ENCODE measurements at regions not wholly inside any gene's neighbourhood (a gene's known extent, or its start where the extent isn't known, plus 50 kb on each side); places are given as distances from the start of the nearest gene placed in this dataset.
A peak's percentile ranks its signal among the peaks of the same experiment; 100 is the strongest.

DNA sequence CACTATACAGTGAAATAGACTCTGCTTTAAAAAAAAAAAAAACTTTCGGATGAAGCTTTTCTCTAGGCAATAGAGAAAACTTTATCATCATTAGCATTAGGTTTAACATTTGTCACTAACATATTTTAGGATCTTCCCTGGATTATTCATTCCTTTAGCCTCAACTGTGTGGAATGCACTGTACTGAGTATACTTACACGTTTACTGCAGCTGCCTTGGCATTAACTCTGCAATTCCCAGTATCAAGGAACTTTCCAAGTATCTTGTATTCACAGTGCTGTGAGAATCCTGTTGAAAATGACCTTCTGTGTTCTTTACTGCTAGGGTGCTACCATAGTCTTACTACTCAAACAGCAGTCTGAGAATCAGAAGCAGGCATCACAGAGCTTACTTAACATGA lies 328.2 kb upstream of the COL3A1 start:
- no peak for DNase-seq (ENCODE audit: low read depth)

- DNase-seq (ENCODE audit: low read depth): no peak
Measured at GRCh38 chr2:188647430-188648070, 326.6 kb upstream of the COL3A1 start.

DNA sequence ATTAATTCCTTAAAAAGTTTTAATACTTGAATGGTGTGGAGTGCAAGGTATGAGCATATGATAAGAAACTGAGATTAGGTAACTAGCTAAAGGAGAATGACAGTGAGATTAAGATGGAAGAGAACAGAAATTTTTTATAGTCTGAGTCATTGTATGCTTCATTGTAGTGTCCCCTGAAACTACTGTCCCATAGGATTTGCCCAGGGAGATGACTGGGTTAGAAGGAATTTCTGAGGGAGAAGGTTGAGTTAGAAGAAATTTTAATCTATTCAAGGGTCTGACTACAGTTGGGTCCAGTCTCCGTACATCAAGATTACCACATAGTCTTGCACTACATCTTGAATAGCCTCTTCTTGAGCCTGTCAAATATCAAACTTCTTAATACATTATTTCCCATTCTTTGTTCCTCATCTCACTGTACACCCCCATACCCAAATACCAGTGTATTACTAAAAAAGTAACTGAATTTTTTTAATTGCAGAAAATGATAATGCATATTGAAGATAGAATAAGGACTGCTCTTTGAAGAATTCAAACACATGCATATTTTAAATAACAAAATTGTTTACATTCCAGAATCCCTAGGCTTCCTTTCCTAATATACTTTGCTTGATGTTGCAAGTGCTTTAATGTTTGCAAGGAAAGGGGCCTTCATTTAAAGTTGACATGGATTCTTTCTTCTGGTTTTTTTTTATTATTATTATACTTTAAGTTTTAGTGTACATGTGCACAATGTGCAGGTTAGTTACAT lies 314.3 kb upstream of the COL3A1 start:
- DNase-seq (ENCODE audit: low read depth): peak; percentile 89

GRCh38 chr2:188663301-188663700 lies 310.9 kb upstream of the COL3A1 start:
- no peak for DNase-seq (ENCODE audit: low read depth)

- DNase-seq (ENCODE audit: low read depth): no peak
Measured at GRCh38 chr2:188664416-188664815, 309.8 kb upstream of the COL3A1 start.

DNA sequence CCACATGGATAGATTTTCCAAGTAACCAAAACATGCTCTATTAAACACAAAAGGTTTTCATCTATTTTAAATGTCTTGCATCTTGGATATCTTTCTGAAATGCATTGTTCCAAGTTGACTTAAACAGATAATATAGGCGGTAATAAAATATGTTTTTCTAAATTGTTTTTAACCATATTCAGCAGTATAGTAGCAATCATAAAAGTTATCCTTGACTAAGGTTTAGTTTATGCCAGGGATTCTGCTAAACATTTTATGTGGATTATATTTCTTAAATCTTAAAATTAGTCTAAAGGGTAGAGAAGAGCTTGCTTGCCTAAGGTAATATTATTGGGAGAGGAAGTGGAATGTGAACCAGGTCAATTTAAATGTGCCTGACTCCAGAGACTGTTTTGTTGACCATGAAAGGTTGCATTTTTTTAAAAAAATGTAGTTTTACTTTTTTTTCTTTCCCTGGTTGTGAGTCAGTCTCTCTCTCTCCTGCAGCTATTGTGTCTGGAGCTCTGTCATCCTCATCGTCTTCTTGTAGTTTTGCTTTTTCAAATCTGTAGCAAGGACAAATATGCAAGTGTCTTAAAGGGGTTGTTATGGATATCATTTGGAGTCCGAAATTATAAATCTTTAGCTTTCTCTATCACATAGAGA lies 309.1 kb upstream of the COL3A1 start:
- peak; percentile 61 for DNase-seq (ENCODE audit: low read depth)

GRCh38 chr2:188665727-188666304 lies 308.4 kb upstream of the COL3A1 start:
- no peak for DNase-seq (ENCODE audit: low read depth)

DNA sequence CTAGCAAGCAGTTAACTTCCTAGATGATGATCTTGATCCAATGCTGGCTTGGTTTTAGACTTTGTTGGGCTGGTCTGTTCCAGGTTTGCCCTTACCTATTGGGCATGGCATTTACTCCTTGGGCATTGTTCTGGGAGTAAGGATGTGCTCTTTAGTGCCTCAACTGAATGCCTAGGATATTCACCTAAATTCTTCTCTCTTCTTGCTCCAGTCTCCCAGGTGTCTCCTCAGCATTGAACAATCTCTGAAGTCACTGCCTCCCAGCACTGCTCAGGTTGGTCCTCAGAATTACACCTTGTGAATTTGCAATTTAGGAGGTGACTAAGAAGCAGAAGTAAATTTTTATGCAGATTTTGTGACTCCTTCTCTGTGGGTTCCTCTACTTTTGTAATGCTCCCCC lies 307.7 kb upstream of the COL3A1 start:
- DNase-seq (ENCODE audit: low read depth): no peak

DNA sequence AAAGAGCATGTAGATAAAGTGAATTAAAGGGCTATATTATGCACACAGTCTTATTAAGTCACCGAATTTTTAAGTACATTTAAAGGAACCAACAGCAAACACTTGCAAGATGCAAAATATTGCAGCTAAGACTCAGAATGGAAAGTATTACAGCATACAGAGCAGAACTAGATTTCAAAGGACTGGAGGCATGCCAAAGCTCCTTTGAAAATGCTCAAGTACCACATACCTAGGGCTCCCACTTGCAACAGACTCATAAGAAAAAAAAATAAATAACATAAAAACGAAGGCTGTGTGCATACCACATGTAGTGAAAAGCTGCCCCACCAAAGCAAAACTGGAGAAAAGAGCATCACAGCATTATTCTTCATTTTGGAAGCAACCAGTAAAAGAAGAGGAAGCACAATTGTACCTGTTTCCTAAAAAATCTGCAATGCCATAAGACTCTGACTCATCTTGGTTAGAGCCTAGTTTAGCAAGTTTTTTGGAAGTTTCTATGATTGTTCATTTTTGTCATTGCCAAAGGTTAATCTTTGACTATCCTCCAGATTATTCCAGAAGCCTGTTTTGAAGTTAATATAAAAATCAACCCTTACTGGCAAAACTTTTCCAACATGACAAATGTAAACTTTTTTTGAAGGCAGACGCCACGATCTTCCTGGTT lies 306.0 kb upstream of the COL3A1 start:
- DNase-seq (ENCODE audit: low read depth): peak; percentile 85

DNA sequence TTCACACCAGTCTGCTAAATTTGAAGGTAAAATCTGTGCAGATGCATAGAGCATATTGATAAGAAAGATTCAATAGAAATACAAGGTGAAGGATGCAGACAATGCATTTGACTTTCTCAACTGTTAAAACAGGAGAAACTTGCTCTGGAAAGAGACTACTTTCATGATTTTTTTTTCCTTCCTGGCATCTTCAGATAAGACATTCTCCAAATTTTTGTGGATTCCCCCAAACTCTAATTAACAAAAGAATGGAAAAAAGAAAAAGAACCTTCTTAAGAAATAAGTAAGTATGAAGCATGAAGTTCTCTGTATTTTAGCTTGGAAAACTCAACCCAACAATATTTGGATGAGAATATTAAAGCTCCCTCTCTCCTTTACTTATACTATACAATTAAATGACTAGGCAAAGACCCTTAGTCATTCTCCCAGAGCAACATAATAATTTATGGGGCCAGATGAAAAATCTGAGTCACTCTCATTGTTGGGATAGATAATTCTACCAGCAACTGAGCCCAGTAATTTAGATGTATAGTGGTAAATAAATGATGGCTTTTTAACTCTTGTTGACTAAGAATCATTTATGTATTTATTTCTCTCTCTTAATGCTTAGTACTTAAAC lies 298.7 kb upstream of the COL3A1 start:
- DNase-seq (ENCODE audit: low read depth): peak; percentile 72

DNA sequence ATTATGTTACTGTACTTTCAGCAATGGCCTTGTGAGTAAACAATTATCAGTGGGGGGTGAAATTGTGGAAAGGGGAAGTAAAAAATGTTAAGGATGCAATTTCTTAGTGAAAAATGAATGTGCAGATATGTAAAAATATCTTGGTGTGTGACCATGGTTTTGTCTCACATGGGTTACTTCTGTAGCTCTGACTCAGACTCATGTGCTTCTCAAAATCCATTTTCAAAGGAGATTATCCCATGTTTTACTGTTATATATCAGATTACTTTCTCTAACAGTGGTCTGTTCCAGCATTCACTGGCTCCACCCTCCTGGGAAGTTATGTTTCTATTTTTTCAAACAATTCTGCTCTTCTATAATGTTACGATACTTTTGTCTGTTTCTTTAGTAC lies 298.2 kb upstream of the COL3A1 start:
- peak; percentile 26 for DNase-seq (ENCODE audit: low read depth)

- DNase-seq (ENCODE audit: low read depth): no peak
Measured at GRCh38 chr2:188677142-188677541, 297.0 kb upstream of the COL3A1 start.

DNA sequence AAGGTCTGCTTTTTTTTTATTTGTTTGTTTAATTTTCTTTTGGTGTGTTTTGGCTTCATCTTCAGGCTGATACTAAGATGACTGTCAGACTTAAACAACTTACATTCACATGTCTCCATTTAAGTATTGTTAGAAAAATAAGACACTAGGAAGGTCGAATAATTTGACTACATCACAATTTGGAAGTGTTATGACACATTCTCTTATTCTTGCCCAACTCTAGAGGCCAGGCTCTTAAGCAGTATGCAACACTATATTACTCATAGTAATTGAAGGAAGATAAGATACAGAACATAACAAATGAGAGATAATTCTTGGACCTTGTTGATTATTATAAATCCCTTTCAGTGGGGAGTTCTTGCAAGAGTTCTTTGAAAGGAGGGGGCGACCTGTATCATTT lies 295.3 kb upstream of the COL3A1 start:
- peak; percentile 32 for DNase-seq (ENCODE audit: low read depth)

DNA sequence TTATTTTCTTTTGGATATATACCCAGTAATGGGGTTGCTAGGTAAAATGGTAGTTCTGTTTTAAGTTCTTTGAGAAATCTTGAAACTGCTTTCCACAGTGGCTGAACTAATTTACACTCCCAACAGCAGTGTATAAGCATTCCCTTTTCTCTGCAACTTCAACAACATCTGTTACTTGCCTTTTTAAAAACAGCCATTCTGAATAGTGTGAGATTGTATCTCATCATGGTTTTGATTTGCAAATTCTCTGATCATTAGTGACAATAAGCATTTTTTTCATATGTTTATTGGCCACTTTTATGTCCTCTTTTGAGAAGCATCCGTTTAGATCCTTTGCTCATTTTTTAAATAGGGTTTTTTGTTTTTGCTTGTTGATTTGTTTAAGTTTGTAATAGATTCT lies 291.3 kb upstream of the COL3A1 start:
- DNase-seq (ENCODE audit: low read depth): no peak

- no peak for DNase-seq (ENCODE audit: low read depth)
Measured at GRCh38 chr2:188684795-188685194, 289.4 kb upstream of the COL3A1 start.

GRCh38 chr2:188693111-188693510 lies 281.1 kb upstream of the COL3A1 start:
- DNase-seq (ENCODE audit: low read depth): peak; percentile 36

GRCh38 chr2:188693771-188694170 lies 280.4 kb upstream of the COL3A1 start:
- no peak for DNase-seq (ENCODE audit: low read depth)

GRCh38 chr2:188695953-188696352 lies 278.2 kb upstream of the COL3A1 start:
- DNase-seq (ENCODE audit: low read depth): peak; percentile 88

DNA sequence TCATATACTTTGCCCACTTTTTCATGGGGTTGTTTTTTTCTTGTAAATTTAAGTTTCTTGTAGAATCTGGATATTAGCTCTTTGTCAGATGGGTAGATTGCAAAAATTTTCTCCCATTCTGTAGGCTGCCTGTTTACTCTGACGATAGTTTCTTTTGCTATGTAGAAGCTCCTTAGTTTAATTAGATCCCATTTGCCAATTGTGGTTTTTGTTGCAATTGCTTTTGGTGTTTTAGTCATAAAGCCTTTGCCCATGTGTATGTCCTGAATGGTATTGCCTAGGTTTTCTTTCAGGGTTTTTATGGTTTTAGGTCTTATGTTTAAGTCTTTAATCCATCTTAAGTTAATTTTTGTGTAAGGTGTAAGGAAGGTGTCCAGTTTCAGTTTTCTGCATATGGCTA lies 276.0 kb upstream of the COL3A1 start:
- peak; percentile 63 for DNase-seq (ENCODE audit: low read depth)

DNA sequence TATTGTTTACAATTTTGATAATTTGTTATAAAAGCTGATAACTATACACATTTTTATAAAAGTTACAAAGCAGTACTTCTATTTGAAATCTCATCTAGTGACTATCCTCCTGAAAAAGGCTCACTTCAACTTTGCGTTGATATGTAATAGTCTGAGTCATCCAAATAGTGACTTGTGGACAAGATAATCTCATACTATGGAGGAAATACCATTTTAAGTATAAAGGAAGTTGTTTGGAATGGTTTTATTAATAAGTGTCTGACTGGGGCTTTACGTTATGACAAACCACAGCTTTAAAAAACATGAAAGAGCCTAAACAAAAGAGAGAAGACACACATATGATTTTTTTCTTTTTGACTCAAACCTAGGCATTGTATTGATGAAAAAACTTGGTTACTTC lies 272.3 kb upstream of the COL3A1 start:
- DNase-seq (ENCODE audit: low read depth): peak; percentile 34

DNA sequence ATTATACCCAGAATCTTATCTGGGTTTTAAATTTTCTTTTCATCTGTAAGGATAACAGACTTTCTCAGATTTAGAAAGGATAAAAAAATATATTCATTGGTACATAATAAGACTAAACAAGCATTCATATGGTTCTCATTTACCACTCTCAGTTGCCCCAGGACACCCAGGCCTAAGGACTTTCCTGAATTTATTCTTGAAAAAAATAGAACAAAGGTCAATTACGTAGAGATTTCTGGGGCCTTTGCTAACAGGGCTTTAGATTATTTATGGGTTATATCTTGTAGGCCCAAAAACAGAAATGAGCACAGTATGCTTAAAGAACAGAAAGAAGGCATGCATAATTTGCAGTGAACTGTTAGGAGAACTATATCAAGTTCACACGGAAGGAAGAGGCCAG lies 269.0 kb upstream of the COL3A1 start:
- DNase-seq (ENCODE audit: low read depth): no peak

DNA sequence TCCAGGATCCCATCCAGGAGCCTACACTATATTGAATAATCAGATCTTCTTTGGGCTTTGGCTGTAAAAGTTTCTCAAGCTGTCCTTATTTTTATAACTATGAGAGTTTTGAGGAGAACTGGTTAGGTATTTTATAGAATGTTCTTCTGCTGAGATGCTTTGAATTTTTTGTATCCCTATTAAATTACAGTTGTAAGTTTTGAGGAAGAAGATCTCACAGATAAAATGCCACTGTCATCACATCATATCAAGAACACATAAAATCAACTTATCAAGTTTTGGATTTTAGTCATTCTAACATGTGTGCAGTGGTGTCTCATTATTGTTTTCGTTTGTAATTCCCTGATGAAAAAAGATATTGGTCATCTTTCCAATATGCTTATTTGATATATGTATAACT lies 260.2 kb upstream of the COL3A1 start:
- DNase-seq (ENCODE audit: low read depth): peak; percentile 14

All from M059J (cell line).